K562 (cell line): ENCODE measurements at regions not wholly inside any gene's neighbourhood (a gene's known extent, or its start where the extent isn't known, plus 50 kb on each side); places are given as distances from the start of the nearest gene placed in this dataset.
A peak's percentile ranks its signal among the peaks of the same experiment; 100 is the strongest.

Source experiments
- ATAC-seq: fragments of 200-7000 bp; cut with Tn5 transposase; 3 replicates; pipeline ENCODE4 v1.9.1; 2020; ENCODE audit warnings: moderate library complexity
- BruUV-seq: library from RNA; stranded (reverse); fragments of 400-500 nt; replicated peaks from 2 replicates; lab custom pipeline; 2021; lab: Mats Ljungman, UMichigan
- CTCF ChIA-PET: fragments of 300-600 bp; formaldehyde crosslinking; extraction: SDS; loops from one replicate; lab custom pipeline; 2021; ENCODE audit warnings: low intra/inter-chr PET ratio; lab: Yijun Ruan, JAX
- POLR2A ChIA-PET: fragments of 300-600, 350-650 bp; sonication (Branson Sonifier 250); formaldehyde crosslinking; extraction: SDS; loops from one replicate; lab custom pipeline; 2021; ENCODE audit warnings: antibody characterized with exemption, inconsistent platforms; lab: Yijun Ruan, JAX
- DNase-seq, 4 experiments: peaks; one replicate each; pipeline versions ENCODE4 v3.0.0 to v3.0.0-alpha.2; 2011 to 2018; ENCODE audit warnings: low spot score in 3 of 4, mixed read lengths in 3 of 4; ENCODE audit errors: extremely low read depth in 1 of 4
- FAIRE-seq: peaks from 2 replicates; lab custom pipeline; 2011; peaks lifted over from hg19 to GRCh38; lab: Jason Lieb, UNC
- H2AFZ ChIP-seq: 2 replicates; pipeline ENCODE4 v1.6.0; 2011; ENCODE audit warnings: low read depth, low read length, control low read depth, inconsistent platforms
- H3K27ac ChIP-seq: fragments of 200-600 bp; 3 replicates; pipeline ENCODE4 v1.8.0; 2011; ENCODE audit warnings: low read depth, mild to moderate bottlenecking, control low read depth, inconsistent platforms, low read length, moderate library complexity, mixed read lengths; ENCODE audit errors: extremely low read depth
- H3K27me3 ChIP-seq, 2 experiments: fragments of 300-600 bp in 1 of 2; 2 replicates in 1 of 2; 3 replicates in 1 of 2; pipeline versions ENCODE4 v1.6.0 to v1.8.0; 2011; ENCODE audit warnings: inconsistent platforms in 2 of 2, low read length in 2 of 2, mild to moderate bottlenecking in 1 of 2, mixed read lengths in 1 of 2, moderate library complexity in 1 of 2; ENCODE audit not compliant: control insufficient read depth in 2 of 2, insufficient read depth in 2 of 2
- H3K36me3 ChIP-seq: fragments of 300-600 bp; 3 replicates; pipeline ENCODE4 v1.8.0; 2011; ENCODE audit warnings: mild to moderate bottlenecking, low read length, inconsistent platforms; ENCODE audit not compliant: control insufficient read depth, insufficient read depth
- H3K4me1 ChIP-seq, 2 experiments: fragments of 200-600 bp in 1 of 2; replicated peaks in 1 of 2; 2 replicates in 1 of 2; 3 replicates in 1 of 2; pipeline versions ENCODE4 v1.5.1 to v1.8.0; 2011; ENCODE audit warnings: inconsistent platforms in 2 of 2, low read length in 2 of 2, mild to moderate bottlenecking in 1 of 2, mixed read lengths in 1 of 2, moderate library complexity in 1 of 2; ENCODE audit not compliant: control insufficient read depth in 2 of 2, insufficient read depth in 2 of 2
- H3K4me2 ChIP-seq: 2 replicates; pipeline ENCODE4 v1.6.1; 2011; ENCODE audit warnings: low read length, control low read depth, inconsistent platforms, mixed read lengths; ENCODE audit not compliant: insufficient read depth
- H3K4me3 ChIP-seq: fragments of 200-600 bp; sonication (generic), shearing (Covaris generic); 2 replicates; pipeline ENCODE4 v1.5.1; 2016; ENCODE audit warnings: control low read depth, inconsistent platforms
- H3K79me2 ChIP-seq: fragments of 200-600 bp; 3 replicates; pipeline ENCODE4 v1.8.0; 2011; ENCODE audit warnings: low read length, inconsistent platforms; ENCODE audit not compliant: control insufficient read depth, insufficient read depth
- H3K9ac ChIP-seq, 2 experiments: 2 replicates each; pipeline versions ENCODE4 v1.6.0 to v1.6.1; 2011; ENCODE audit warnings: low read depth in 2 of 2, low read length in 2 of 2, control low read depth in 1 of 2, inconsistent platforms in 1 of 2, mild to moderate bottlenecking in 1 of 2, mixed read lengths in 1 of 2; ENCODE audit not compliant: insufficient read depth in 1 of 2
- H3K9me1 ChIP-seq: one replicate; pipeline ENCODE4 v1.6.0; 2011; ENCODE audit warnings: inconsistent platforms, mild to moderate bottlenecking, low read length, moderate library complexity; ENCODE audit not compliant: control insufficient read depth, insufficient read depth
- H3K9me3 ChIP-seq: replicated peaks from 2 replicates; pipeline ENCODE4 v1.5.1; 2011; ENCODE audit warnings: low read depth, low read length, inconsistent platforms; ENCODE audit not compliant: control insufficient read depth, insufficient read depth
- H4K20me1 ChIP-seq: replicated peaks from 2 replicates; pipeline ENCODE4 v1.6.1; 2011; ENCODE audit warnings: low read length, inconsistent platforms, mixed read lengths; ENCODE audit not compliant: control insufficient read depth, insufficient read depth
- FOXK2 ChIP-seq, 2 experiments: fragments of 450-650 bp; IDR thresholded peaks in 1 of 2; conservative IDR thresholded peaks in 1 of 2; 2 replicates each; pipeline ENCODE4 v1.6.1; 2016; ENCODE audit warnings: low read depth in 2 of 2, mild to moderate bottlenecking in 1 of 2
- KAT7 ChIP-seq: sonication (generic); formaldehyde crosslinking; IDR thresholded peaks from 2 replicates; pipeline ENCODE4 v1.8.0; 2022; ENCODE audit warnings: missing genetic modification reagents, mild to moderate bottlenecking, borderline replicate concordance
- MYNN ChIP-seq, 2 experiments: sonication (generic); formaldehyde crosslinking in 1 of 2; IDR thresholded peaks; 2 replicates each; pipeline versions ENCODE4 v1.5.0 to v1.6.1; 2016 to 2020; ENCODE audit warnings: antibody characterized with exemption in 1 of 2, missing genetic modification reagents in 1 of 2
- RFX1 ChIP-seq: fragments of 450-650 bp; IDR thresholded peaks from 2 replicates; pipeline ENCODE4 v1.6.1; 2016; ENCODE audit warnings: mild to moderate bottlenecking, moderate library complexity
- SIN3B ChIP-seq: fragments of 450-650 bp; IDR thresholded peaks from 2 replicates; pipeline ENCODE4 v1.6.1; 2017; ENCODE audit warnings: low read depth, mild to moderate bottlenecking, moderate library complexity
- WGBS: fragments of 100-300 bp; shearing (Covaris generic); methylation state at CpG from one replicate; pipeline ENCODE4 v1.1.6; 2016; ENCODE audit warnings: low coverage, mixed read lengths; ENCODE audit not compliant: insufficient coverage; ENCODE audit errors: missing lambda C conversion rate; 5-methylcytosine and 5-hydroxymethylcytosine counted together
- in situ Hi-C: fragments of 300-500 bp; cut with MboI; formaldehyde crosslinking; loops from 4 replicates; pipeline ENCODE4 v1.15.0; 2018; ENCODE audit warnings: inconsistent platforms, mixed read lengths
- intact Hi-C: fragments of 100-400 bp; cut with micrococcal nuclease; formaldehyde crosslinking; loops from 2 replicates; pipeline ENCODE4 v1.14.2; 2022

- no peak for TF ChIP-seq FOXK2 (conservative IDR thresholded peaks at IDR 0.05 in 1 of 2, IDR thresholded peaks at IDR 0.05 in 1 of 2; ENCODE audit: low read depth in 2 of 2)
These were observed 187.9 kb upstream of the SESN3 start (continued) for GRCh38 chr11:95418916-95419315.

GRCh38 chr11:95417832-95418231 is 186.8 kb upstream of the SESN3 start:
- no peak overlapping the region for H3K9ac ChIP-seq
- in situ Hi-C loops: no loop called here
- H3K36me3 ChIP-seq: no peaks in the 10 kb centered on the region
- no peak overlapping the region for H2AFZ ChIP-seq
- H3K27ac ChIP-seq: no peak overlapping the region
- no peak for ATAC-seq
- H3K4me1 ChIP-seq: peaks cover 2 to 15% of the 10 kb centered on the region in 2 experiments; a peak in 4 of 5 replicates
- CTCF ChIA-PET: no interaction called here
- DNase-seq: no peak
- WGBS: 47% methylated on average over 1 of the region's 1 CpG
- no TSS peak for BruUV-seq
- intact Hi-C loops: no loop called here
- no peak overlapping the region for H3K4me3 ChIP-seq
- no peak for FAIRE-seq
- TF ChIP-seq MYNN (IDR thresholded peaks at IDR 0.05): peak; percentile 95
- TF ChIP-seq MYNN (CRISPR knock-in tag; IDR thresholded peaks at IDR 0.05): peak; percentile 75; the same call in 1 of the 2 replicates
- TF ChIP-seq SIN3B: no peak
- TF ChIP-seq RFX1: peak; percentile 23; the same call in 1 of the 2 replicates
- no peak for TF ChIP-seq KAT7 (CRISPR knock-in tag)
- TF ChIP-seq, all 486 proteins: peak for 2
- H3K9me3 ChIP-seq: no peaks in the 10 kb centered on the region
- no peak overlapping the region for H3K4me2 ChIP-seq
- POLR2A ChIA-PET: no interaction called here
- no peaks in the 10 kb centered on the region for H3K27me3 ChIP-seq
- no peaks in the 10 kb centered on the region for H4K20me1 ChIP-seq
- no peaks in the 10 kb centered on the region for H3K79me2 ChIP-seq
- H3K9me1 ChIP-seq: no peaks in the 10 kb centered on the region
